ENCODE measurements at regions not wholly inside any gene's neighbourhood (a gene's known extent, or its start where the extent isn't known, plus 50 kb on each side); places are given as distances from the start of the nearest gene placed in this dataset.

DNA sequence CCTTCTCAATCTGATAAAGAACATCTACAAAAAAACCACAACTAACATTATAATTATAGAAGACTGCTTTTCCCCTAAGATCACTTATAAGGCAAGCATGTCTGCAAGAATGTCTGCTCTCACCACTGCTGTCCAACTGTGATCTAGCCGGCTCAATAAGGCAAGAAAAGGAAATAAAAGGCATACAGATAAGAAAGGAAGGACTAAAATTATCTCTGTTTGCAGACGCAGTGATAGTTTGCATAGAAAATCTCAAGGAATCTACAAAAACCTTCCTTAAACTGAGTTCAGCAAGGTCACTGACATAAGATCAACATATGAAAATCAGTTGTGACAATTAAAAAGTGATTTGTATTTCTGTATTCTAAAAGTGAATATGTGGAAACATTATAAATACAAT lies 138.0 kb upstream of the EGLN3 start:
- Histone ChIP-seq H3K36me3 (no peaks in the 10 kb centered on the region), H3K4me2 (no peak overlapping the region), H4K20me1 (ENCODE audit: low read depth) (no peaks in the 10 kb centered on the region), H3K27ac (no peak overlapping the region), H3F3A (ENCODE audit: low read depth) (no peaks in the 10 kb centered on the region), H3K27me3 (no peaks in the 10 kb centered on the region), H3K4me1 (no peaks in the 10 kb centered on the region), H3K4me3 (no peak overlapping the region), H3K79me2 (ENCODE audit: low read depth) (no peaks in the 10 kb centered on the region), H3K9ac (no peak overlapping the region), H2AFZ (replicated peaks) (no peak overlapping the region), H3K9me3 (ENCODE audit: low read depth) (no peaks in the 10 kb centered on the region)
- no peak overlapping the region for H3K27ac Mint-ChIP-seq
- H3K27me3 Mint-ChIP-seq (ENCODE audit: insufficient read depth, low read depth) = peaks cover 2% of the 10 kb centered on the region
- H3K36me3 Mint-ChIP-seq = no peaks in the 10 kb centered on the region
- H3K4me3 Mint-ChIP-seq = no peak overlapping the region
- no peak for DNase-seq (ENCODE audit: low spot score)
- TF ChIP-seq EZH2 (IDR thresholded peaks at IDR 0.05) = no peak
- TF ChIP-seq, protein P1, sequence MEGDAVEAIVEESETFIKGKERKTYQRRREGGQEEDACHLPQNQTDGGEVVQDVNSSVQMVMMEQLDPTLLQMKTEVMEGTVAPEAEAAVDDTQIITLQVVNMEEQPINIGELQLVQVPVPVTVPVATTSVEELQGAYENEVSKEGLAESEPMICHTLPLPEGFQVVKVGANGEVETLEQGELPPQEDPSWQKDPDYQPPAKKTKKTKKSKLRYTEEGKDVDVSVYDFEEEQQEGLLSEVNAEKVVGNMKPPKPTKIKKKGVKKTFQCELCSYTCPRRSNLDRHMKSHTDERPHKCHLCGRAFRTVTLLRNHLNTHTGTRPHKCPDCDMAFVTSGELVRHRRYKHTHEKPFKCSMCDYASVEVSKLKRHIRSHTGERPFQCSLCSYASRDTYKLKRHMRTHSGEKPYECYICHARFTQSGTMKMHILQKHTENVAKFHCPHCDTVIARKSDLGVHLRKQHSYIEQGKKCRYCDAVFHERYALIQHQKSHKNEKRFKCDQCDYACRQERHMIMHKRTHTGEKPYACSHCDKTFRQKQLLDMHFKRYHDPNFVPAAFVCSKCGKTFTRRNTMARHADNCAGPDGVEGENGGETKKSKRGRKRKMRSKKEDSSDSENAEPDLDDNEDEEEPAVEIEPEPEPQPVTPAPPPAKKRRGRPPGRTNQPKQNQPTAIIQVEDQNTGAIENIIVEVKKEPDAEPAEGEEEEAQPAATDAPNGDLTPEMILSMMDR (IDR thresholded peaks at IDR 0.05) = no peak
- TF ChIP-seq EZH2phosphoT487 (IDR thresholded peaks at IDR 0.05) = no peak
- H3K4me1 Mint-ChIP-seq = no peaks in the 10 kb centered on the region
- peaks cover 3% of the 10 kb centered on the region for H3K9me3 Mint-ChIP-seq

DNA sequence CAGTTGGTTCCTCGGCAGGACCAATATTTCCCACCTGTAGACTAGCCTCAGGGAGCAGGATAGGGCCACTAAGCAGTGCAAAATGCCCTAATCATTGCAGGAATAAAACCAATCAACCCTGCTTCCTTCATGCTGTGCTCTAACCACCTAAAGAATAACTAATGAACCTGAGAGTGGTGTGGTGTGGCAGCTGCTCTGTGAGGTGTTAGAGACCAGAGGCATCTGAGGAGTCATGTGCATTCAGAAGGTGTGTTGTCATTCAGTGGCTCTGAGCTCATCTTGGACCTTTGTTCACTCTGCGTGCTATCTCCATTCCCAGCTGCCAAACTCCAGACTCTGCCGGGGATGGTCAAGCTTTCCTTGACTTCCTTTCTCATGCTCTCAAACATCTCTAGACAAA lies 136.7 kb upstream of the EGLN3 start:
- Mint-ChIP-seq H3K4me1 (no peaks in the 10 kb centered on the region), H3K4me3 (no peak overlapping the region), H3K27ac (no peak overlapping the region)

DNA sequence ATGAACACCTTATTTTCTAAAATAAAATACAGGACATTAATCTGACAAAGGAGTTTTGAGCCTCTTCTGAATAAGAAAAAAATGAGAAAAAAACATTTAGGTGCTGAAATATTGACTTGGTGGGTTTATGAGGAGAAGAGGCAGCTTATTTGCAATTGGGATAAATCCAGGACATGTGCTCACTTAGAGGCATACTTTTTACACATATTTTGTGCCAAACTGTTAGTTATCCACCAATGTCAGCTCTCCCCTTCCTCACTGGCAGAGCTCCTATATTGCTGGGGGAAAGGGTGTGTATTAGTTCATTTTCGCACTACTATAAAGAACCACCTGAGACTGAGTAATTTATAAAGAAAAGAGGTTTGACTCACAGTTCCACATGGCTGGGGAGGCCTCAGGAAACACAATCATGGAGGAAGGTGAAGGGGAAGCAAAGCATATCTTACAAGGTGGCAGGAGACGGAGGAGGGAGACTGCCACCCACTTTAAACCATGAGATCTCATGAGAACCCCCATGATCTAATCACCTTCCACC lies 135.4 kb upstream of the EGLN3 start:
- no peak overlapping the region for H3K9ac ChIP-seq
- H3K27me3 Mint-ChIP-seq (ENCODE audit: insufficient read depth, low read depth) = no peaks in the 10 kb centered on the region
- H2AFZ ChIP-seq (replicated peaks) = no peak overlapping the region
- no peak for DNase-seq (ENCODE audit: low spot score)
- peaks cover 6% of the 10 kb centered on the region for H3K4me1 ChIP-seq
- peaks cover 3% of the 10 kb centered on the region for H3K9me3 Mint-ChIP-seq
- H3K4me2 ChIP-seq = no peak overlapping the region
- H3K36me3 Mint-ChIP-seq = no peaks in the 10 kb centered on the region
- no peaks in the 10 kb centered on the region for H3K36me3 ChIP-seq
- no peak overlapping the region for H3K27ac Mint-ChIP-seq
- TF ChIP-seq EZH2phosphoT487 (IDR thresholded peaks at IDR 0.05) (no peak), EZH2 (IDR thresholded peaks at IDR 0.05) (no peak)
- TF ChIP-seq, protein P1 (IDR thresholded peaks at IDR 0.05) = no peak
- no peaks in the 10 kb centered on the region for H3F3A ChIP-seq (ENCODE audit: low read depth)
- H3K4me3 ChIP-seq = no peak overlapping the region
- no peaks in the 10 kb centered on the region for H4K20me1 ChIP-seq (ENCODE audit: low read depth)
- no peaks in the 10 kb centered on the region for H3K9me3 ChIP-seq (ENCODE audit: low read depth)
- H3K79me2 ChIP-seq (ENCODE audit: low read depth) = no peaks in the 10 kb centered on the region
- H3K4me3 Mint-ChIP-seq = no peak overlapping the region
- no peak overlapping the region for H3K27ac ChIP-seq
- no peaks in the 10 kb centered on the region for H3K27me3 ChIP-seq
- H3K4me1 Mint-ChIP-seq = peaks cover 5% of the 10 kb centered on the region

More for the DNA sequence above, 136.7 kb upstream of the EGLN3 start:
- Histone ChIP-seq H3K27me3 (no peaks in the 10 kb centered on the region), H3K4me3 (no peak overlapping the region), H2AFZ (replicated peaks) (no peak overlapping the region), H3K9me3 (ENCODE audit: low read depth) (no peaks in the 10 kb centered on the region), H3K27ac (no peak overlapping the region), H3K79me2 (ENCODE audit: low read depth) (no peaks in the 10 kb centered on the region), H3F3A (ENCODE audit: low read depth) (no peaks in the 10 kb centered on the region), H4K20me1 (ENCODE audit: low read depth) (no peaks in the 10 kb centered on the region), H3K4me1 (no peaks in the 10 kb centered on the region), H3K36me3 (no peaks in the 10 kb centered on the region), H3K9ac (no peak overlapping the region), H3K4me2 (no peak overlapping the region)
- Mint-ChIP-seq H3K27me3 (ENCODE audit: insufficient read depth, low read depth) (no peaks in the 10 kb centered on the region), H3K36me3 (no peaks in the 10 kb centered on the region), H3K9me3 (peaks cover 3% of the 10 kb centered on the region)
- DNase-seq (ENCODE audit: low spot score) = no peak
- TF ChIP-seq, protein P1 (IDR thresholded peaks at IDR 0.05) = no peak
- TF ChIP-seq EZH2phosphoT487 (IDR thresholded peaks at IDR 0.05) (no peak), EZH2 (IDR thresholded peaks at IDR 0.05) (no peak)
